Parathyroid adenoma (tissue), 2 donors: ENCODE measurements at regions not wholly inside any gene's neighbourhood (a gene's known extent, or its start where the extent isn't known, plus 50 kb on each side); places are given as distances from the start of the nearest gene placed in this dataset.

Experiments
- H2AFZ ChIP-seq: fragments of 300-600 bp; sonication (generic); one replicate; pipeline ENCODE4 v1.7.0; 2017; ENCODE audit warnings: antibody characterized with exemption, mild to moderate bottlenecking
- H3K27ac ChIP-seq: fragments of 300-600 bp; sonication (generic); one replicate; pipeline ENCODE4 v1.7.0; 2017
- H3K27me3 ChIP-seq: fragments of 300-600 bp; sonication (generic); one replicate; pipeline ENCODE4 v1.7.0; 2017; ENCODE audit warnings: low read length; ENCODE audit not compliant: control insufficient read depth, insufficient read depth
- H3K36me3 ChIP-seq: fragments of 300-600 bp; sonication (generic); one replicate; pipeline ENCODE4 v1.7.0; 2017; ENCODE audit warnings: low read length; ENCODE audit not compliant: control insufficient read depth, insufficient read depth
- H3K4me1 ChIP-seq: fragments of 300-600 bp; sonication (generic); one replicate; pipeline ENCODE4 v1.7.0; 2017; ENCODE audit warnings: control low read depth
- H3K4me2 ChIP-seq: fragments of 300-600 bp; sonication (generic); one replicate; pipeline ENCODE4 v1.7.0; 2017; ENCODE audit warnings: low read length
- H3K4me3 ChIP-seq: fragments of 300-600 bp; sonication (generic); one replicate; pipeline ENCODE4 v1.7.0; 2017; ENCODE audit warnings: low read depth, low read length
- H3K79me2 ChIP-seq: fragments of 300-600 bp; sonication (generic); one replicate; pipeline ENCODE4 v1.7.0; 2017; ENCODE audit warnings: control low read depth
- H3K9ac ChIP-seq: fragments of 300-600 bp; sonication (generic); one replicate; pipeline ENCODE4 v1.7.0; 2017; ENCODE audit warnings: mild to moderate bottlenecking
- H3K9me3 ChIP-seq: fragments of 300-600 bp; sonication (generic); one replicate; pipeline ENCODE4 v1.7.0; 2017; ENCODE audit warnings: low read length; ENCODE audit not compliant: control insufficient read depth
- CTCF ChIP-seq: fragments of 300-600 bp; sonication (generic); IDR thresholded peaks from one replicate; pipeline ENCODE4 v1.7.0; 2017; ENCODE audit warnings: antibody characterized with exemption, mild to moderate bottlenecking
- donor health status: primary hyperparathyroidism.

- Histone ChIP-seq H3K27ac (no peak overlapping the region), H3K4me2 (no peak overlapping the region), H2AFZ (no peak overlapping the region), H3K9me3 (no peaks in the 10 kb centered on the region), H3K4me1 (peaks cover 16% of the 10 kb centered on the region), H3K79me2 (no peaks in the 10 kb centered on the region), H3K9ac (no peak overlapping the region), H3K36me3 (no peaks in the 10 kb centered on the region), H3K4me3 (no peak overlapping the region), H3K27me3 (no peaks in the 10 kb centered on the region)
- TF ChIP-seq CTCF: no peak
Observed at GRCh38 chr5:141745390-141745789, 63.4 kb upstream of the ARAP3 start.

- Histone ChIP-seq H3K4me1 (peaks cover 16% of the 10 kb centered on the region), H3K4me2 (no peak overlapping the region), H3K4me3 (no peak overlapping the region), H3K9ac (no peak overlapping the region), H3K27me3 (no peaks in the 10 kb centered on the region), H3K36me3 (no peaks in the 10 kb centered on the region), H3K9me3 (no peaks in the 10 kb centered on the region), H3K27ac (no peak overlapping the region), H2AFZ (peak overlapping the region; percentile 45), H3K79me2 (no peaks in the 10 kb centered on the region)
- TF ChIP-seq CTCF: no peak
Observed at GRCh38 chr5:141743866-141744272, 61.8 kb upstream of the ARAP3 start.

- Histone ChIP-seq H3K27me3 (no peaks in the 10 kb centered on the region), H3K9ac (no peak overlapping the region), H3K9me3 (no peaks in the 10 kb centered on the region), H2AFZ (no peak overlapping the region), H3K4me2 (no peak overlapping the region), H3K27ac (no peak overlapping the region), H3K36me3 (no peaks in the 10 kb centered on the region), H3K4me3 (no peak overlapping the region), H3K4me1 (peaks cover 14% of the 10 kb centered on the region), H3K79me2 (no peaks in the 10 kb centered on the region)
- TF ChIP-seq CTCF: no peak
Observed at GRCh38 chr5:141742866-141743851, 61.1 kb upstream of the ARAP3 start.

DNA sequence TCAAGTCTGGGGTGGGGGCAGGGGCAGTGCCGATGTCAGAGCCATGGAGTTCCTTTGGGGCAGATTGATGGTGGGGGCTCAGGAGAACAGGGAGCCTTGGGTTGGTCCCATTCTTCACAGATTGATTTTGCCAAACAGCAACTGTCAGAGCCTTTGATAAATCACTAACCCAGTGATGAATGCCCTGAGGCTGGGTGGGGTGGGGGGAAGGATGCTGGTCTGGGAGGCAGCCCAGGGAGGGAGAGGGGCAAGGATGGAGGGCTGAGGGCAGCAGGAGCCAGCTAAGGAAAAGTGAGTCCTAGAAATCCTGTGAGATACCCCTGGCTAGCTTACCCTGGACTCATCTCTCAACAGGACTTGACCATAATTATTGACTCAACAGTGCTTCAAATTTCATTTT is 60.1 kb upstream of the ARAP3 start:
- no peaks in the 10 kb centered on the region for H3K27me3 ChIP-seq
- H3K36me3 ChIP-seq: no peaks in the 10 kb centered on the region
- no peak overlapping the region for H2AFZ ChIP-seq
- H3K4me1 ChIP-seq: peaks cover 4% of the 10 kb centered on the region
- H3K4me2 ChIP-seq: no peak overlapping the region
- H3K27ac ChIP-seq: no peak overlapping the region
- TF ChIP-seq CTCF: no peak
- H3K4me3 ChIP-seq: no peak overlapping the region
- no peaks in the 10 kb centered on the region for H3K9me3 ChIP-seq
- no peaks in the 10 kb centered on the region for H3K79me2 ChIP-seq
- no peak overlapping the region for H3K9ac ChIP-seq
